RWPE1 (cell line): ENCODE measurements at regions not wholly inside any gene's neighbourhood (a gene's known extent, or its start where the extent isn't known, plus 50 kb on each side); places are given as distances from the start of the nearest gene placed in this dataset.
"Not testable (repeated sequence)": the region's sequence is repeated elsewhere in the genome, so short reads cannot be mapped to it uniquely, and the experiment has no call there.

Experiments
- CTCF ChIA-PET: fragments of 350-600 bp; sonication (Branson Sonifier 250); formaldehyde crosslinking; extraction: SDS; loops from one replicate; lab custom pipeline; 2021; lab: Yijun Ruan, JAX
- POLR2A ChIA-PET: fragments of 400-600 bp; formaldehyde crosslinking; extraction: SDS; loops from one replicate; lab custom pipeline; 2020; ENCODE audit warnings: antibody characterized with exemption; ENCODE audit not compliant: low non-redundant PET; lab: Yijun Ruan, JAX
- DNase-seq: peaks from one replicate; pipeline ENCODE4 v3.0.0; 2012; ENCODE audit warnings: low spot score
- H3K27ac ChIP-seq: fragments of 450-650 bp; 2 replicates; pipeline ENCODE4 v1.5.1; 2017
- TF ChIP-seq, protein P1 (sequence below): fragments of 450-650 bp; conservative IDR thresholded peaks from 2 replicates; pipeline ENCODE4 v1.5.1; 2017; ENCODE audit warnings: low read depth, mild to moderate bottlenecking

DNA sequence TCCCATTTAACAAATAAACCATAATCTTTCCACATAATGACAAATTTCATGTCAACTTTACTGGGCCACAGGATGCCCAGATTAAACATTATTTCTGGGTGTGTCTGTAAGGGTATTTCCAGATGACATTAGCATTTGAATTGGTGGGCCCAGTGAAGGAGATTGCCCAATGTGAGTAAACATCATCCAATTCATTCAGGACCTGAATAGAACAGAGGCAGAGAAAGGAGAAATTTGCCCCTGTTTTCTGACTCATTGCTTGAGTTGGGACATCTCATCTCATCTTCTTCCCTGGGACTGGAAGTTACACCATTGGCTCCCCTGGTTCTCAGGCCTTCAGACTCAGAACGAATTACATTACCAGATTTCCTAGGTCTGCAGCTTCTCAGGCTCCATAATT lies 142.9 kb downstream of the TPBG start:
- no peak overlapping the region for H3K27ac ChIP-seq
- POLR2A ChIA-PET: no interaction called here
- no peak for DNase-seq
- TF ChIP-seq, protein P1, sequence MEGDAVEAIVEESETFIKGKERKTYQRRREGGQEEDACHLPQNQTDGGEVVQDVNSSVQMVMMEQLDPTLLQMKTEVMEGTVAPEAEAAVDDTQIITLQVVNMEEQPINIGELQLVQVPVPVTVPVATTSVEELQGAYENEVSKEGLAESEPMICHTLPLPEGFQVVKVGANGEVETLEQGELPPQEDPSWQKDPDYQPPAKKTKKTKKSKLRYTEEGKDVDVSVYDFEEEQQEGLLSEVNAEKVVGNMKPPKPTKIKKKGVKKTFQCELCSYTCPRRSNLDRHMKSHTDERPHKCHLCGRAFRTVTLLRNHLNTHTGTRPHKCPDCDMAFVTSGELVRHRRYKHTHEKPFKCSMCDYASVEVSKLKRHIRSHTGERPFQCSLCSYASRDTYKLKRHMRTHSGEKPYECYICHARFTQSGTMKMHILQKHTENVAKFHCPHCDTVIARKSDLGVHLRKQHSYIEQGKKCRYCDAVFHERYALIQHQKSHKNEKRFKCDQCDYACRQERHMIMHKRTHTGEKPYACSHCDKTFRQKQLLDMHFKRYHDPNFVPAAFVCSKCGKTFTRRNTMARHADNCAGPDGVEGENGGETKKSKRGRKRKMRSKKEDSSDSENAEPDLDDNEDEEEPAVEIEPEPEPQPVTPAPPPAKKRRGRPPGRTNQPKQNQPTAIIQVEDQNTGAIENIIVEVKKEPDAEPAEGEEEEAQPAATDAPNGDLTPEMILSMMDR: no peak
- CTCF ChIA-PET: no interaction called here

DNA sequence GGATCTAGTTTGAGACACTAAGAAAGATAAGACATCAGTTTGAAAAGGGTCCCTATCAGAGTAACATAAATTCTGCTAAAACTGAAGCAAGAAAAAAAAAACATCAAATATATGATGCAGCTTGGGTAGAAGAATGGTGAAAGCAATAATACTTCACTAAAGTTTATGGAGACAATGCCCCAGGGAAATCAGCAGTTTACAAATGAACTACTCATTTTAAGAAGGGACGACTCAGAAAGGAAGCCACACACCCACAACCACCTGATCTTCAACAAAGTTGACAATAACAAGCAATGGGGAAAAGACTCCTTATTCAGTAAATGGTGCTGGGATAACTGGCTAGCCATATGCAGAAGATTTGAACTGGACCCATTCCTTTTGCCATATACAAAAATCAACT lies 143.5 kb downstream of the TPBG start:
- no peak overlapping the region for H3K27ac ChIP-seq
- no peak for DNase-seq
- POLR2A ChIA-PET: no interaction called here
- TF ChIP-seq, protein P1: no peak
- CTCF ChIA-PET: no interaction called here

DNA sequence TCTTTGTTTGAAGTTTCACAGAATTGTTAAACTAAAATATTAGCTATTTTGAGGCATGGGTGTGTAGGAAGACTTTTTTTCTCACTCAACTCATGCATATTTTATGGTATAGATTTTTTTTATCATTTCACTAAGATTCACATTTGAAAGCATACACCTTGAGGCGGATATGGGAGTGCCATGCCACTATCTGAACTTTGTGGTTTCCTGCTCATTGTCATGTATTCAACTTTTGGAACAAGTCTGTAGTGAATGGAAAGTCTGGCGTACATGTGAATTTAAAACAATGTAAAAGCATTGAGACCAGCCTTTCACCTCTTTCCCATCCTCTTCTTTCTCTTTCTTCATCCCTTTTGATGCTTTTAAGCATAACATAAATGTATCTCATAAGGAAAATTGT lies 147.9 kb downstream of the TPBG start:
- TF ChIP-seq, protein P1: no peak
- DNase-seq: no peak
- H3K27ac ChIP-seq: no peak overlapping the region
- ChIA-PET POLR2A (no interaction called here), CTCF (interaction anchor here (0.6 kb wide), 1 partner anchor 1001 kb away, joined by 3 read pairs; the partner anchor contains the start of gene PRSS35)

DNA sequence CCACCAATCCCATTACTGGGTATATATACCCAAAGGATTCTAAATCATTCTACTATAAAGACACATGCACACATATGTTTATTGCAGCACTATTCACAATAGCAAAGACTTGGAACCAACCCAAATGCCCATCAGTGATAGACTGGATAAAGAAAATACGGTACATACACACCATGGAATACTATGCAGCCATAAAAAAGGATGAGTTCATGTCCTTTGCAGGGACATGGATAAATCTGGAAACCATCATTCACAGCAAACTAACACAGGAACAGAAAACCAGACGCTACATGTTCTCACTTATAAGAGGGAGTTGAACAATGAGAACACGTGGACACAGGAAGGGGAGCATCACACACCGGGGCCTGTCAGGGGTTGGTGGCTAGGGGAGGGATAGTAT lies 154.3 kb downstream of the TPBG start:
- POLR2A ChIA-PET, DNase-seq, CTCF ChIA-PET: not testable (repeated sequence)

DNA sequence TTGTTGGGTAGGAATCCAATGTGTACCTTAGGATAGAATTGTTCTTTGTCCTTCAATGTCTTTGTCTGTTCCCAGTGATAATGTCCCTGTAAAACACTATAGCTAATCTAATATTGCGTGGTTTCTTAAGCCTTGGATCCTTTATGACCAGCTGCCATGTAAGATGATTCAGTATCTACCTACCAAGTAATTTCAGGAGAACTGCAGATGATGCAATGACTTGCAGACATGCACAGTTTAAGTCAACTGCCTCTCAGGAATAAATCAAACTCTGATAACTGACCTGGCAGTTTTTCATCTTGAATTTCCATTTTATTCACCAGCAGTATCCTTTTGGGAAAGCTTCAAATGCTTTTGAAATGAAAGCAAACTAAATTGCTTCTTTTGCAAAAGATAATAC lies 157.8 kb downstream of the TPBG start:
- POLR2A ChIA-PET: no interaction called here
- TF ChIP-seq, protein P1: no peak

More for the DNA sequence above, 154.3 kb downstream of the TPBG start:
- H3K27ac ChIP-seq: not testable (repeated sequence)

DNA sequence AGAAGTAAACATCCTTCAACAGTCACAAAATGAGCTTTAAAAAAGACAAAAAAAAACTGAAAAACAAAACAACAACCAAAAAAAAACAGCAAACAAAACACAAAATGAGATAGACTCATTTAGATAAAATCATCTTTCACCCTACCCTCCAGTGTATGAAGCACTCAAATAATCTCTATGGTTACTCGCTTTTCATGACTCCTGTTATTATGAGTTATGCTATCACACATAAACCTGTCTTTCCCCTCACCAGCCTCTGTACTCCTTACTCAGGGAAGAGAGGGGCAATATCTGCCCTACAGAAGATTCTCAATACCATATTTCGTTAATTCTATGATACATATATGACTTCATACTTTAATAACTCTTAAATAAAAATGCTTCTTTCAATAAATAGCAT lies 158.2 kb downstream of the TPBG start:
- ChIA-PET CTCF (no interaction called here), POLR2A (no interaction called here)
- DNase-seq: no peak
- H3K27ac ChIP-seq: no peak overlapping the region
- TF ChIP-seq, protein P1: no peak

More for the DNA sequence above, 157.8 kb downstream of the TPBG start:
- CTCF ChIA-PET: no interaction called here
- no peak for DNase-seq
- no peak overlapping the region for H3K27ac ChIP-seq

DNA sequence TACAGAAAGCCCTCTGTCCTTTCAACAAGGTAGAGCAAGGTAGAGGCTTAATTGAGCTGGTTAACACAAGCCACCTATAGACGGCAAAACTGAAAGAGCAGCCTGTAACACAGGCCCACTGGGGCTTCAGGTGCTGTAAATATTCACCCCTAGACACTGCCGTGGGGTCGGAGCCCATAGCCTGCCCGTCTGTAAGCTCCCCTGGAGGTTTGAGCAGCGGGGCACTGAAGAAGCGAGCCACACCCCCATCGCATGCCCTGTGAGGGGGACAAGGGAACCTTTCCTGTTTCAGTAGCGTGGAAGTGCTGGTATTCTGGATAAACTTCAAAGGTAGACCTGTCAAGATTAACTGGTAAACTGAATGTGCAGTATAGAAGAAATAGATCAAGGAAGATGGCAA lies 160.4 kb downstream of the TPBG start:
- no peak for DNase-seq
- no peak overlapping the region for H3K27ac ChIP-seq
- ChIA-PET CTCF (no interaction called here), POLR2A (no interaction called here)
- TF ChIP-seq, protein P1: no peak
